ENCODE measurements at regions not wholly inside any gene's neighbourhood (a gene's known extent, or its start where the extent isn't known, plus 50 kb on each side); places are given as distances from the start of the nearest gene placed in this dataset.

DNA sequence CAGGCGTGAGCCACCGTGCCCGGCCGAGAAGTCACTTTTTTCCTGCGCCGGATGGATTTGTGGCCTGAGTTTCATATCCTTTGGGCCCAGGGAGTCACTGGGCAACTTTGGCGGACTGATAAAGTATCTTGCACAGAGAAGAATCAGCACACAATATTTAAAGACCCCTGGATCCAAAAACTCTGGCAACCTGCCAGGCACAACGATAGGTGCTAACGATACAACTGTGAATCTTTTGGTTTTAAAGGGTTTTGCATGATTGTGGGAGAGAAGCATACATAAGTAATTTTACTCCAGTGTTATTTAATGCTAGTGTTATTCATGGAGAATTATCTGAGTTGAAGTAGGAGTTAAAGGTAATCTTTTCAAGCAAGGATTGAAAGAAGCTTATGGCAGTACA, 85.3 kb downstream of the TAF11L14 start:
- Histone ChIP-seq H3K56ac (ENCODE audit: insufficient read length, low read depth, low read length) (no peak overlapping the region), H4K91ac (ENCODE audit: insufficient read length, low read depth, low read length) (no peak overlapping the region), H2BK5ac (ENCODE audit: insufficient read length, low read length) (no peak overlapping the region), H2AFZ (ENCODE audit: low read length) (no peak overlapping the region), H3T11ph (ENCODE audit: low read length) (no peak overlapping the region), H3K79me1 (ENCODE audit: insufficient read depth, low read depth, low read length, poor library complexity, severe bottlenecking) (no peaks in the 10 kb centered on the region), H3K9me3 (ENCODE audit: control insufficient read depth, low read depth, low read length) (no peaks in the 10 kb centered on the region), H4K8ac (replicated peaks; ENCODE audit: insufficient read length, low read depth, low read length) (no peak overlapping the region), H3K4ac (ENCODE audit: low read depth, low read length) (no peak overlapping the region), H3K14ac (ENCODE audit: insufficient read depth, low read length) (no peak overlapping the region), H3K4me2 (ENCODE audit: insufficient read depth, insufficient read length, low read length) (no peak overlapping the region), H2BK120ac (ENCODE audit: low read depth, low read length, poor library complexity, severe bottlenecking) (no peak overlapping the region), H3K18ac (ENCODE audit: insufficient read length, low read depth, low read length) (no peak overlapping the region), H2AK5ac (ENCODE audit: insufficient read length, low read length) (no peak overlapping the region), H4K5ac (ENCODE audit: insufficient read length, low read depth, low read length) (no peak overlapping the region), H3K27me3 (ENCODE audit: insufficient read depth, low read length) (no peaks in the 10 kb centered on the region), H3K9ac (ENCODE audit: extremely low read depth, insufficient read length, low read length) (no peak overlapping the region), H3K23ac (ENCODE audit: insufficient read length, low read depth, low read length) (no peak overlapping the region), H2BK15ac (ENCODE audit: low read depth, low read length) (no peak overlapping the region), H3K79me2 (ENCODE audit: insufficient read depth, low read length) (no peaks in the 10 kb centered on the region), H3K23me2 (ENCODE audit: insufficient read length, low read depth, low read length, poor library complexity, severe bottlenecking) (no peaks in the 10 kb centered on the region), H2BK20ac (ENCODE audit: low read depth, low read length, poor library complexity, severe bottlenecking) (no peak overlapping the region), H2BK12ac (ENCODE audit: insufficient read length, low read depth, low read length) (no peak overlapping the region), H3K4me1 (ENCODE audit: insufficient read depth, low read length) (no peaks in the 10 kb centered on the region), H3K27ac (ENCODE audit: insufficient read length, low read depth, low read length) (no peak overlapping the region), H4K20me1 (ENCODE audit: control insufficient read depth, insufficient read depth, insufficient read length) (no peaks in the 10 kb centered on the region)
- WGBS (ENCODE audit: extremely low coverage, insufficient read length, low lambda C conversion rate) = no CpG with 5 or more reads among the region's 9 CpGs
- TF ChIP-seq, protein P1, sequence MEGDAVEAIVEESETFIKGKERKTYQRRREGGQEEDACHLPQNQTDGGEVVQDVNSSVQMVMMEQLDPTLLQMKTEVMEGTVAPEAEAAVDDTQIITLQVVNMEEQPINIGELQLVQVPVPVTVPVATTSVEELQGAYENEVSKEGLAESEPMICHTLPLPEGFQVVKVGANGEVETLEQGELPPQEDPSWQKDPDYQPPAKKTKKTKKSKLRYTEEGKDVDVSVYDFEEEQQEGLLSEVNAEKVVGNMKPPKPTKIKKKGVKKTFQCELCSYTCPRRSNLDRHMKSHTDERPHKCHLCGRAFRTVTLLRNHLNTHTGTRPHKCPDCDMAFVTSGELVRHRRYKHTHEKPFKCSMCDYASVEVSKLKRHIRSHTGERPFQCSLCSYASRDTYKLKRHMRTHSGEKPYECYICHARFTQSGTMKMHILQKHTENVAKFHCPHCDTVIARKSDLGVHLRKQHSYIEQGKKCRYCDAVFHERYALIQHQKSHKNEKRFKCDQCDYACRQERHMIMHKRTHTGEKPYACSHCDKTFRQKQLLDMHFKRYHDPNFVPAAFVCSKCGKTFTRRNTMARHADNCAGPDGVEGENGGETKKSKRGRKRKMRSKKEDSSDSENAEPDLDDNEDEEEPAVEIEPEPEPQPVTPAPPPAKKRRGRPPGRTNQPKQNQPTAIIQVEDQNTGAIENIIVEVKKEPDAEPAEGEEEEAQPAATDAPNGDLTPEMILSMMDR (conservative IDR thresholded peaks at IDR 0.05) = no peak
- peaks cover 0 to 2% (median 0%) of the 10 kb centered on the region in 3 experiments; a peak in 3 of 7 replicates for H3K36me3 Mint-ChIP-seq (ENCODE audit: insufficient read depth in 1 of 3, low read depth in 3 of 3)
- DNase-seq = no peak
- H3K27ac Mint-ChIP-seq = no peak overlapping the region
- peaks cover 6 to 12% of the 10 kb centered on the region in 2 experiments; a peak in 2 of 4 replicates for H3K4me1 Mint-ChIP-seq
- no peaks in the 10 kb centered on the region for H3K27me3 Mint-ChIP-seq (ENCODE audit: low read depth)
- peaks cover 2 to 3% of the 10 kb centered on the region in 2 experiments; a peak in 4 of 5 replicates for H3K9me3 Mint-ChIP-seq
- no peak overlapping the region for H3K4me3 Mint-ChIP-seq

Measured in H9 (cell line).